Epithelial cell of esophagus (primary cell): ENCODE measurements at regions not wholly inside any gene's neighbourhood (a gene's known extent, or its start where the extent isn't known, plus 50 kb on each side); places are given as distances from the start of the nearest gene placed in this dataset.

Experiments
- DNase-seq: peaks from one replicate; pipeline ENCODE4 v3.0.0; 2010; ENCODE audit warnings: low read depth
- H3K4me3 ChIP-seq: 2 replicates; pipeline ENCODE4 v1.5.1; 2011; ENCODE audit warnings: mild to moderate bottlenecking, low read length, control low read depth
- TF ChIP-seq, protein P1 (sequence below): IDR thresholded peaks from 2 replicates; pipeline ENCODE4 v1.5.1; 2011; ENCODE audit warnings: low read depth, mild to moderate bottlenecking, low read length, control low read depth, inconsistent platforms; ENCODE audit not compliant: insufficient read depth; ENCODE audit errors: missing control alignments

DNA sequence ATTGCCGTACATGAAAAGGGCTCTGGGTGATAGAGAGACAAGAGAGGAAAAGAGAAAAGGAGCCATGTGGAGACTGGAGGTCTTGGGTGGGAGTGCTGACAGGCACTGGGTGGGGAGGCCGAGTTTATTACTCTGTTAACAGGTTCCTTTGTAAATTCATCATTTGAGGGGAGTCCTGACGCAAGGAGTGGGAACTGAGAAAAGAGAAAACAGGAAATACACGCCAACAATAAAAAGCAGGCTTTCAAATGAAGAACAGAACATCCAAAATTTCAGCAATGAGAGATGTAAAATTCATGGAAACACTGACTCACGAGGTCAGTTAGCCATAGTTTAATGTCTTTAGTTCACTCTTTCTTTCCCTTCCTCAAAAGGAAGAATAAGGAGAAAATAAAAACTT is 342.8 kb downstream of the TMEM167A start:
- TF ChIP-seq, protein P1, sequence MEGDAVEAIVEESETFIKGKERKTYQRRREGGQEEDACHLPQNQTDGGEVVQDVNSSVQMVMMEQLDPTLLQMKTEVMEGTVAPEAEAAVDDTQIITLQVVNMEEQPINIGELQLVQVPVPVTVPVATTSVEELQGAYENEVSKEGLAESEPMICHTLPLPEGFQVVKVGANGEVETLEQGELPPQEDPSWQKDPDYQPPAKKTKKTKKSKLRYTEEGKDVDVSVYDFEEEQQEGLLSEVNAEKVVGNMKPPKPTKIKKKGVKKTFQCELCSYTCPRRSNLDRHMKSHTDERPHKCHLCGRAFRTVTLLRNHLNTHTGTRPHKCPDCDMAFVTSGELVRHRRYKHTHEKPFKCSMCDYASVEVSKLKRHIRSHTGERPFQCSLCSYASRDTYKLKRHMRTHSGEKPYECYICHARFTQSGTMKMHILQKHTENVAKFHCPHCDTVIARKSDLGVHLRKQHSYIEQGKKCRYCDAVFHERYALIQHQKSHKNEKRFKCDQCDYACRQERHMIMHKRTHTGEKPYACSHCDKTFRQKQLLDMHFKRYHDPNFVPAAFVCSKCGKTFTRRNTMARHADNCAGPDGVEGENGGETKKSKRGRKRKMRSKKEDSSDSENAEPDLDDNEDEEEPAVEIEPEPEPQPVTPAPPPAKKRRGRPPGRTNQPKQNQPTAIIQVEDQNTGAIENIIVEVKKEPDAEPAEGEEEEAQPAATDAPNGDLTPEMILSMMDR, result no peak
- H3K4me3 ChIP-seq, result no peak overlapping the region
- no peak for DNase-seq

DNA sequence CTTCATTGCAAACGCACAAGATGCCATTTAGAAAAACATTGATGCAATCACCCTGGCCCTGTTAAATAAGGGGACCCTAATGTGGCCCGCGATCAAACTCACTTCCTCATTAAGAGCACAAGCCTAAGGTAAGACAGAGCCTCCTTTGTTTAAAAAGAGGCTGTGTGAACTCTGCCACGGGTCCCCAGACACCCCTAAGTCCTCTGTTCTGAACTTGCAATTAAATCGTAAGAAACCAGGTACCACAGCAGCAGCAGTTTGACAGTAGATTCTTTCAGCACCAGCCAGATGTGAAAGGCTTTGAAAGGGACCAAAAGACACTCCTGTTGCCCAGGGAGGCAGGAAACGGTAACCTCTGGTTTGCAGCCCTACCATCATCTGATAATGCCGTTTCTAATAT is 346.3 kb downstream of the TMEM167A start:
- no peak for DNase-seq
- TF ChIP-seq, protein P1, result no peak
- H3K4me3 ChIP-seq, result no peak overlapping the region

DNA sequence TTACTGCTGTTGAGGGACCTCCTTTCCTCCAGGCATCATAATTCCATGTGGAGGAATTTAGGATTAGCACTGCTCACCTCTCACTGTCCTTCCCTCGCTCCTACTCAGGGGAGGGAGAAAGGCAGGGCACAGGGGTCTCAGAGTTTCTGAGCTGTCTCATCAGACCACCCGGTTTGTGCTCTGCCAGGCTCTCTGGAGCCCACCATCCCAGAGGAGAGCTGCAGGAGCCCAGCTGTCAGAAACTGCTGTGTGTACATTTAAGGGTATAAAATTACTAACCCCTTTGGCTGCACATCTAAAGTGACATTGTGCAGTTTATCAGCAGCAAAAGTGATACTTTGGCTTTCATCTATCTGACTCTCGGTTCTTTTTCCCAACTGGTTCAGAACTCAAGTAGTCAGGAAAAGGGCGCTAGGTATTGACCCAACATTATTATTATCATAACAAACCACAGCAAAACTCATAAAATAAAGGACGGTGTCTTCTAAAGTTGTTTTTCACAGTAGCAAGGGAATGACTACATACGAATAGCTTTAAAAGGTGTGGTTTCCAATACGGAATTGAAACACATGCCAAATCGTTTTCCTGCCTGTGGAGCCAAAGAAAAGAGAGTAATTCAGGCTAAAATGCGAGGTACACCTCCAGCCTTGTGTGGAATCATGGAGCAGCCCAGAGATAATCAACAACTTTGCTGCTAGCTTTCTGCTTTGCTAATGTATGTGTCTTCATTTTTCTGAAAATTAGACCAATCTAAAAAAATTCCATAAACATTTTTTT is 348.1 kb downstream of the TMEM167A start:
- TF ChIP-seq, protein P1, result no peak
- no peak overlapping the region for H3K4me3 ChIP-seq
- DNase-seq, result no peak

DNA sequence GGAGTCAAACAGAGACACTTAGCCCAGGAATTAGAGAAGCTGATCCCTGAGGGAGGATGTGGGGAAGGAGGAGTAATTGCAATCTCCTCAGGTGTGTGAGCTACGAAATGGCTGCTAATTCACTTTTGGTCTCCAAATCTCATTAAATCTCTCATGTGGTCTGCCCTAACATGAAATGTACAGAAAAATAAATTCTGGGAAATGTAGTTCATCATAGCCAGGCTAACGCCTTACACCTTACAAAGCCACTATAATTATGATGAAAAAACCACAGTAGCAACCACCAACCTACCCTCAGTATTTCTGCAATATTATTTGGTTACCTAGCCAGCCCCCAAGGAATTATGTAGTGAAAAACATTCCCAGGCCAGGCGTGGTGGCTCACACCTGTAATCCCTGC is 354.0 kb downstream of the TMEM167A start:
- DNase-seq, result no peak
- no peak overlapping the region for H3K4me3 ChIP-seq
- TF ChIP-seq, protein P1, result no peak

DNA sequence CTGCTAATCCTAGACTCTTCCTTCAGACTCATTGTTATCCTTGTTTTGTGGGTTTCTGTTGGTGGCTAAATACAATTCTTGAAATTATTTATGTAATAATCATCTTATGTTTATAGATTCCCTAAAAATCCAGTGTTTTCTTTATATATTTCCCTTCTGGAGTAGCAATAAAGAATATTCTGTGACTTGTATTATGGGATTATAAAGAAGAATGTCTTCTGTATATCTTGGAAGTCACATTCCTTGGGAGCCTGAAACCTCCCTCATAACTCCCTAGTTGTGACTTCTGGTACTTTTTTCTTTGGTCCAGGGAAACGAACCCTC is 356.1 kb downstream of the TMEM167A start:
- DNase-seq, result no peak
- TF ChIP-seq, protein P1, result no peak
- no peak overlapping the region for H3K4me3 ChIP-seq

DNA sequence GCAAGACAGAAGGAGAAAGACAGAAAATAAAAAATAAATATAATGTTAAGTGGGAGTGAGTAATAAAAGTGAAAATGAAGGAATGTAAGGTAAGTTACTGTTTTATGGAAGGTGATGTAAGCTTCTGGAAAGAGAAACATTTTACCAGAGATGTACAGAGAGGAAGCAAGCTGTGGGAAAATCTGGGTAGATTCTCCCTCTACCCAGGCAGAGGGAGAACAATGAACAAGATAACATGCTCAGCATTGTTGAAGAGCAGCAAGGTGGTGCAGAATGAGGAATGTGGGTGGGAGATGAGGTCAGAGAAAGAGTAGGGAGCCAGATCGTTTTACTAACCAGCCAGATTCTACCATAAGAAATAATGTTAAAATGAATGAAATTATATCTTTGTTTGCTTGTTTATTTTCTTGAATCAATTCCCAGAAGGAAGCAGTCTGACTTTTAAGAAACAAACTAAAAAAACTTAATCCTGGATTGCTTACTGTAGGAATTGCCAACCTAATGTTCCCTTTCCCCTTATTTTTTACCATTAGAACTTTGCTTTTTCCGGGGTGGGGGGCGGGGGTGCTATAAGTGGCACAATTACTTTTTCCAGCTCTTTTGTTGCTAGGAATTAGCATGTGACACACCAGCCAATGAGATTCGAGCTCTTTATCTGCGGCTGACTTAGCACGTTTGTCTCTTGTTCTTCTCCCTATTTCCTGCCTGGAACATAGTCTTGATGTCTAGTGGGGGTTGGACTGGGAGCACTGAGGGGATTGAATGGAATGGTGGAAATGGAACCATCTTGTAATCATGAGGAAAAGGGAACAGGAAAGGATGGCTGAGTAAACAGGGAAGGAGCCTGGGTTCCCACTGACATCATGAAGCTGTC is 356.7 kb downstream of the TMEM167A start:
- TF ChIP-seq, protein P1, result no peak
- no peak for DNase-seq
- H3K4me3 ChIP-seq, result no peak overlapping the region

DNA sequence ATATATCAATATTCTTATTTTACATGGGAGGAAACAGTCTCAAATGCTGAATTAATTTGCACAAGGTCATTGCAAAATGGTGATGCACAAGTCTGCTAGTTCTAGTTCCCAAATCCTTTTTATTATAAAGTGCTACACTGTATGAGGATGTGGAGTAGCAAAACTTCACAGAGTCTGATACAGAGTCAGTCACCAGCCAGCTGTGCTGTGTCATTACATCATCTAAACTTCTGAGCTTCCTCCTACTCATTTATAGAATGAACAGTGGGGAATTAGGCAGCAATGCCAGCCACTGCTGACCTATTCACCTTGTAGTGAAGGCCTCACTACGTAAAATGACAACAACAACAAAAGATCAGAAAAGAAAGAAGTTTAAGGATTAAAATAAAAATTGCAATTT is 357.8 kb downstream of the TMEM167A start:
- peak; percentile 23 for DNase-seq
- no peak overlapping the region for H3K4me3 ChIP-seq
- TF ChIP-seq, protein P1, result no peak
